Activated CD4-positive, alpha-beta memory T cell treated with anti-CD3 and anti-CD28 coated beads, Interleukin-2, amount 10 ng/mL, durations not matched to agents 7 days and 5 days (primary cell): ENCODE measurements at regions not wholly inside any gene's neighbourhood (a gene's known extent, or its start where the extent isn't known, plus 50 kb on each side); places are given as distances from the start of the nearest gene placed in this dataset.

Experiments used
- CTCF ChIA-PET: fragments of 350-600 bp; sonication (Branson Sonifier 250); formaldehyde crosslinking; loops from one replicate; lab custom pipeline; 2021; ENCODE audit warnings: antibody characterized with exemption, inconsistent platforms; lab: Charles Lee
- POLR2A ChIA-PET: fragments of 350-600 bp; sonication (Branson Sonifier 250); formaldehyde crosslinking; loops from one replicate; lab custom pipeline; 2021; ENCODE audit warnings: antibody characterized with exemption; lab: Charles Lee
- DNase-seq: peaks from one replicate; pipeline ENCODE4 v3.0.0-alpha.2; 2020
- H3K27ac Mint-ChIP-seq: one replicate; pipeline ENCODE4 v1.8.0; 2021; ENCODE audit warnings: mild to moderate bottlenecking, mixed read lengths
- H3K27me3 Mint-ChIP-seq: one replicate; pipeline ENCODE4 v1.8.0; 2021; ENCODE audit warnings: mixed read lengths
- H3K36me3 Mint-ChIP-seq: one replicate; pipeline ENCODE4 v1.8.0; 2021; ENCODE audit warnings: low read depth, mixed read lengths
- H3K4me1 Mint-ChIP-seq: one replicate; pipeline ENCODE4 v1.8.0; 2021; ENCODE audit warnings: mixed read lengths
- H3K4me3 Mint-ChIP-seq: one replicate; pipeline ENCODE4 v1.8.0; 2021; ENCODE audit warnings: mild to moderate bottlenecking, mixed read lengths
- H3K9me3 Mint-ChIP-seq: one replicate; pipeline ENCODE4 v1.8.0; 2021; ENCODE audit warnings: mixed read lengths

DNA sequence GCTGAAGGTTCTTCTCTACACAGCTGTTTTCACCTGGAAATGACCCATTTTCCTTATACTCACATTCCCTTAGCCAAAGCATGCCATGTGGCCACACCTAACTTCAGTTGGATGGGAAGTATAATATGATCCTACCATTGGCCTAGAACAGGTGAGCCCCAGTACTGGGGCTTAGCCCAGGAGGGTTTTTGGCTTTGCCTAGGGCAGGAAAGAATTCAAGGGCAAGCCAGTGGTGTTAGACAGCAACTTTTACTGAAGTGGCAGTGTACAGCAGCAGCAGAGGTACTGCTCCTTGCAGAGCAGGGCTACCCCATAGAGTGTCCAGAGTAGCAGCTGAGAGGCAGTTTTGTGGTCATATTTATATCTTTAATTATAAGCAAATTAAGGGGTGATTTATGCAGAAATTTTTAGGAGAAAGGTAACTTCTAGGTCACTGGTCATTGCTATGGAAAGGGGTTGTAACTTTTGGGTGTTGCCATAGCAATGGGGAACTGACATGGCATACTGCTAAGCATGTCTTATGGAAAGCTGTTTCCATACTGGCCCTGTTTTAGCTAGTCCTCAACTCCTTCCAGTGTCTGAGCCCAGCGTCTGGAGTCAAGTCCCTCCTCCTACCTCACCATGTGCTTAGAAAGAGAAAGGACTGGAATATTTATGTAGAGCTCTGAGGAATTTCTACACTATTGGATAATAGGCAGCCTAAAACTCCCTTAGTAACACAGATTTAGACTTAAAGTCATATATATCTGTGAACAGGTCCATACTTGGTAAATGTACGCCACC lies 109.0 kb upstream of the DTNA start:
- Mint-ChIP-seq H3K4me1 (no peaks in the 10 kb centered on the region), H3K4me3 (no peak overlapping the region), H3K27ac (no peak overlapping the region), H3K36me3 (no peaks in the 10 kb centered on the region), H3K9me3 (no peaks in the 10 kb centered on the region), H3K27me3 (no peaks in the 10 kb centered on the region)
- ChIA-PET POLR2A (no interaction called here), CTCF (interaction anchor here (0.8 kb wide), 1 partner anchor 61 kb away, joined by 3 read pairs; no protein-coding TSS in a partner anchor)
- DNase-seq: no peak

DNA sequence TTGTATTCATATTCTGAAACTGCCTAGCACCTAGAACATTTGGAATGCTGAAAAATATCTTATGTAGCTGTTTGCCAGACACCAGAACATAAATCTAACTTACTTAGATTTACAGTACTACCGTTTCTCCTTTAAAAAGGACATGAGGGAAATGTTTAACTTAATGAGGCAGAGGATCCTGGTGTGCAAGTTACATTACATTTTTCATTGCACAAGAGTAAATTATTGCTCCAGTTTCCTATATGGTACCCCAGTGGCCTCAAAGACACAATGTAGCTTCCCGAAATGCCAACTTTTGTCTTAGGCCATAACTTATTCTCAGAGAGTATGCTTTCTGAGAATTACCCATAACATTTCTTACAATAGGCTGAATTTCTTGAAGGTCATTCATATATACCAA lies 105.5 kb upstream of the DTNA start:
- CTCF ChIA-PET: no interaction called here

GRCh38 chr18:34606851-34607250 lies 103.2 kb upstream of the DTNA start:
- CTCF ChIA-PET: no interaction called here
- no peak overlapping the region for H3K4me3 Mint-ChIP-seq

More for the DNA sequence above, 105.5 kb upstream of the DTNA start:
- Mint-ChIP-seq H3K4me1 (no peaks in the 10 kb centered on the region), H3K27ac (no peak overlapping the region), H3K4me3 (no peak overlapping the region), H3K9me3 (no peaks in the 10 kb centered on the region), H3K36me3 (no peaks in the 10 kb centered on the region), H3K27me3 (no peaks in the 10 kb centered on the region)
- POLR2A ChIA-PET: no interaction called here
- DNase-seq: no peak

GRCh38 chr18:34608064-34608463 lies 102.0 kb upstream of the DTNA start:
- POLR2A ChIA-PET: no interaction called here
- H3K4me3 Mint-ChIP-seq: no peak overlapping the region
- no peak for DNase-seq

More at GRCh38 chr18:34606851-34607250, 103.2 kb upstream of the DTNA start:
- Mint-ChIP-seq H3K9me3 (no peaks in the 10 kb centered on the region), H3K36me3 (no peaks in the 10 kb centered on the region), H3K27me3 (no peaks in the 10 kb centered on the region), H3K4me1 (no peaks in the 10 kb centered on the region), H3K27ac (no peak overlapping the region)
- POLR2A ChIA-PET: no interaction called here
- DNase-seq: no peak

GRCh38 chr18:34609986-34610648 lies 100.0 kb upstream of the DTNA start:
- ChIA-PET CTCF (no interaction called here), POLR2A (no interaction called here)
- H3K9me3 Mint-ChIP-seq: peaks cover 3% of the 10 kb centered on the region
- H3K27ac Mint-ChIP-seq: no peak overlapping the region
- no peak for DNase-seq
- H3K27me3 Mint-ChIP-seq: no peaks in the 10 kb centered on the region
- no peak overlapping the region for H3K4me3 Mint-ChIP-seq
- H3K4me1 Mint-ChIP-seq: no peaks in the 10 kb centered on the region
- no peaks in the 10 kb centered on the region for H3K36me3 Mint-ChIP-seq

More at GRCh38 chr18:34608064-34608463, 102.0 kb upstream of the DTNA start:
- H3K9me3 Mint-ChIP-seq: no peaks in the 10 kb centered on the region
- CTCF ChIA-PET: no interaction called here
- no peak overlapping the region for H3K27ac Mint-ChIP-seq
- H3K36me3 Mint-ChIP-seq: no peaks in the 10 kb centered on the region
- H3K4me1 Mint-ChIP-seq: no peaks in the 10 kb centered on the region
- no peaks in the 10 kb centered on the region for H3K27me3 Mint-ChIP-seq

DNA sequence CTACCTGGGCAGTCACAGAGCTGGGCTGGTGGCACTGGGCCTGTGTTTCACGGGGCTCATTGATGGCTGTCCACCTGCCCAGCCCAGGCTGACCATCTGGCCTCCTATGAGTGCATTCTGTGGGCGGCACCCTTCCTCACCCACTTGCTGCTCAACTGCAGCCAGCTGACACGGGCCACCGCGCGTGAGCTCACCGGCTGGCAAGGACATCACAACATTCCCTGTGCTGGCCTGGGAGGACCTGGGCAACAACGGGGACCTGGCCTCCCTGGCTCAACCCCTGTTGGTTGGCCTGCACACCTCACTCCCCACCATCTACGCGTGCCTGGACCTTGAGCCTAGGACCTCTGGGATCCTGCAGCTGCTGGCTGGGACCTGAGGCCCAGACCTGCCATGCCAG lies 98.2 kb upstream of the DTNA start:
- CTCF ChIA-PET: no interaction called here

GRCh38 chr18:34620258-34620861 lies 89.7 kb upstream of the DTNA start:
- ChIA-PET CTCF (no interaction called here), POLR2A (no interaction called here)
- Mint-ChIP-seq H3K4me3 (no peak overlapping the region), H3K9me3 (peaks cover 13% of the 10 kb centered on the region), H3K4me1 (no peaks in the 10 kb centered on the region), H3K27ac (no peak overlapping the region), H3K36me3 (no peaks in the 10 kb centered on the region), H3K27me3 (no peaks in the 10 kb centered on the region)
- no peak for DNase-seq

More for the DNA sequence above, 98.2 kb upstream of the DTNA start:
- no peak for DNase-seq
- H3K27me3 Mint-ChIP-seq: no peaks in the 10 kb centered on the region
- H3K36me3 Mint-ChIP-seq: no peaks in the 10 kb centered on the region
- H3K27ac Mint-ChIP-seq: no peak overlapping the region
- H3K4me1 Mint-ChIP-seq: no peaks in the 10 kb centered on the region
- POLR2A ChIA-PET: no interaction called here
- peaks cover 7% of the 10 kb centered on the region for H3K9me3 Mint-ChIP-seq
- H3K4me3 Mint-ChIP-seq: no peak overlapping the region

GRCh38 chr18:34623557-34623956 lies 86.5 kb upstream of the DTNA start:
- H3K36me3 Mint-ChIP-seq: no peaks in the 10 kb centered on the region
- H3K27me3 Mint-ChIP-seq: no peaks in the 10 kb centered on the region
- H3K4me3 Mint-ChIP-seq: no peak overlapping the region
- H3K4me1 Mint-ChIP-seq: no peaks in the 10 kb centered on the region
- POLR2A ChIA-PET: no interaction called here
- no peak overlapping the region for H3K27ac Mint-ChIP-seq
- DNase-seq: no peak
- peaks cover 8% of the 10 kb centered on the region for H3K9me3 Mint-ChIP-seq
- CTCF ChIA-PET: no interaction called here

DNA sequence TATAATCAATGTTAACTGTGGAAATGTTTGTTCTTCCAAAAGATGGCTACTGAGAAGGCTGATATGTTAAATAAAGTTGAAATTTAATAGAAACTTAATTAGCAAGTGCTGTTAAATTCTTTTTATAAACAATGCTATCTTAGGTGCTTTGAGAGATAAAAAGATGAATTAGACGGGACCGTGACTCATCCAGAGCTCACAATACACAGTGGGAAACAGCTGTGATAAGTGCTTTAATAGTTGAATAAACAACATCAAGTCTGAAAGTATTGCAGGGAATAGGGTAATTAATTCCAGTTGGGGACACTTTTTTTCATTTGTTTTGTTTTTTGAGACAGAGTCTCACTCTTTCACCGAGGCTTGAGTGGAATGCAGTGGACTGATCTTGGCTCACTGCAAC lies 85.5 kb upstream of the DTNA start:
- H3K36me3 Mint-ChIP-seq: no peaks in the 10 kb centered on the region
- H3K9me3 Mint-ChIP-seq: peaks cover 8% of the 10 kb centered on the region
- no peaks in the 10 kb centered on the region for H3K4me1 Mint-ChIP-seq
- ChIA-PET POLR2A (no interaction called here), CTCF (no interaction called here)
- H3K4me3 Mint-ChIP-seq: no peak overlapping the region
- DNase-seq: no peak
- H3K27ac Mint-ChIP-seq: no peak overlapping the region
- no peaks in the 10 kb centered on the region for H3K27me3 Mint-ChIP-seq

DNA sequence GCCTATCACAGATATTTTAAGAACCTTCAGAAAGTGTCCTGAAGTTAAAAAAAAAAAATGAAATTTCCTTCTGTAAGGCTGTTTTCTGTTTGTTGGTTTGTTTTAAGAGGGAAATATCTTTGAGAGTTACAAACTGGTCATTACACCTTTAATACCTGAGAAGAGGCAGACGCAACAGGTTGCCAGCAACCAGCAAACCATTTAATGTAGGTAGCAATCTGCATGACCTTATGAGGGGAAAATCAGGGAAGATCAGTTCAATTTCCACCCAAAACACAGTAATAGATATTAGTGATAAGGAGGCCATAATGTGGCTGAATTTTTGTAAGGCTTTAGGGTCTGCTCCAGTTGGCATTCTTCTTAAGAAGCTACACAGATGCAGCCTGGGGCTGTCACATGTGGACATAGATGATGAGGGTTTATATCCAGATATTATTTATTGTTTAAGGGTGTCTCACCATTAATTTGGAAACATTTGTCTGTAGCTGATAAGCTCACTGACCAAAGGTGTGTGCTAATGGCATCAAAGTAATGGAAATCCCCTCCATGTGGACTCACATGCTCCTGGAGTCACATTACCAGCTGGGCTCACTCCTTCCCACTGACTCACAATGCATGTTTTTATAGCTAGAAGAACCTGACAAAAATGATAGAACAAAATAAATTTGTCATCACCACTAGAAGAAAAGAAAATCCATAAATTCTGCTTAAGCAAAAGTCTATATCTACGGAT lies 83.5 kb upstream of the DTNA start:
- peaks cover 3% of the 10 kb centered on the region for H3K9me3 Mint-ChIP-seq
- H3K27me3 Mint-ChIP-seq: no peaks in the 10 kb centered on the region
- no peaks in the 10 kb centered on the region for H3K36me3 Mint-ChIP-seq
- H3K4me3 Mint-ChIP-seq: no peak overlapping the region
- ChIA-PET CTCF (no interaction called here), POLR2A (no interaction called here)
- no peaks in the 10 kb centered on the region for H3K4me1 Mint-ChIP-seq
- no peak for DNase-seq
- H3K27ac Mint-ChIP-seq: no peak overlapping the region

DNA sequence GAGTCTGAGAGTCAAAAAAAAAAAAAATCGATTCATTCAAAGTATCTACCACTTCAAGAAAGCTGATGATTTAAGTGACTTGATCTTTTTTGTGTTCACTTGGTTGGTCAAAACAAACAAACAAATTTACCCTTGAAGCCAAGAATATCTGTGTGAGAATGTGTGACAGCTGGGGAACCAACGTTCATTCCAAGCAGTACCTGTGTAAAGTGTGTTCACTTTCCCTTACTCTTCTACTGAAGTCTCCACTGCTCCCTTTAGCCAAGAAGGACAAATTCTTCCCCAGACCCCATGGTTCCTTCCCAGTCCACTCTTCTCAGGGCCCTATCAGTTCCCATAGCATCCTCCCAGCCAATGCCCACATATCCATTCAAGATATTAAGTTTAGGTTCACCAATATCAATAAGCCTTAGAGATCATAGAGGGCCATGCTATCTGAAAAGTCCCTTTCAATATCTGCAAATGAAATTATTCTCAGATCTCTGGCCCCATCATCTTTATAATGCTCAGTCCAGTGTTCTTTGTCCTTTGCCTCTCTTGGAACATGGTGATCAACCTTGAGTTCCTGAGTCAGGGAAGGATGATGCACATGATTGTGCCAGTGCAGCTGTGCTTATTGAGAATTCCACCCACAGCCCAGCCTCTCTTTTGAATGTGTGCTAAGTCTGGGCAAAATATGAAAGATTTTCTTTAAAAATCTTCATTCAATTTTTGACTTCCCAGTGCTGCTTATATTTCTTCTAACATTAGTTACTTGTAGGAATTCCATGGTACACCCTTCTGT lies 82.8 kb upstream of the DTNA start:
- no peak overlapping the region for H3K4me3 Mint-ChIP-seq
- H3K9me3 Mint-ChIP-seq: no peaks in the 10 kb centered on the region
- POLR2A ChIA-PET: no interaction called here
- H3K4me1 Mint-ChIP-seq: no peaks in the 10 kb centered on the region
- CTCF ChIA-PET: no interaction called here
- no peaks in the 10 kb centered on the region for H3K27me3 Mint-ChIP-seq
- H3K27ac Mint-ChIP-seq: no peak overlapping the region
- no peak for DNase-seq
- no peaks in the 10 kb centered on the region for H3K36me3 Mint-ChIP-seq

- Mint-ChIP-seq H3K27me3 (no peaks in the 10 kb centered on the region), H3K4me1 (no peaks in the 10 kb centered on the region), H3K4me3 (no peak overlapping the region), H3K36me3 (no peaks in the 10 kb centered on the region), H3K27ac (no peak overlapping the region), H3K9me3 (no peaks in the 10 kb centered on the region)
- ChIA-PET POLR2A (no interaction called here), CTCF (interaction anchor here (0.6 to 1.7 kb wide), 3 partner anchors 30 to 1918 kb away, joined by 3 to 4 read pairs (median 4); no protein-coding TSS in a partner anchor)
- no peak for DNase-seq
Measured at GRCh38 chr18:34631093-34631966, 78.8 kb upstream of the DTNA start.
